Neural cell (in vitro differentiated cells): ENCODE measurements at regions not wholly inside any gene's neighbourhood (a gene's known extent, or its start where the extent isn't known, plus 50 kb on each side); places are given as distances from the start of the nearest gene placed in this dataset.

Experiments used
- H2AFZ ChIP-seq: fragments of 200-600, 300-800 bp; sonication (generic), shearing (Covaris generic); 2 replicates; pipeline ENCODE4 v1.6.0; 2014; ENCODE audit warnings: low read depth, mild to moderate bottlenecking, antibody characterized with exemption, low read length, moderate library complexity
- H3F3A ChIP-seq: fragments of 200-600 bp; shearing (Covaris generic); 2 replicates; pipeline ENCODE4 v1.6.1; 2016; ENCODE audit warnings: mild to moderate bottlenecking, moderate library complexity, mixed read lengths, antibody characterized with exemption, low read length; ENCODE audit not compliant: insufficient read depth, poor library complexity, severe bottlenecking
- H3K27ac ChIP-seq: fragments of 200-600, 300-800 bp; sonication (generic), shearing (Covaris generic); 2 replicates; pipeline ENCODE4 v1.5.1; 2014; ENCODE audit warnings: mild to moderate bottlenecking, low read length, moderate library complexity
- H3K27me3 ChIP-seq: fragments of 300-800, 200-600 bp; sonication (generic), shearing (Covaris generic); 2 replicates; pipeline ENCODE4 v1.6.0; 2014; ENCODE audit warnings: mild to moderate bottlenecking, low read depth, low read length, moderate library complexity; ENCODE audit not compliant: insufficient read depth
- H3K36me3 ChIP-seq: fragments of 300-800, 200-600 bp; sonication (generic), shearing (Covaris generic); 2 replicates; pipeline ENCODE4 v1.5.1; 2014; ENCODE audit warnings: mild to moderate bottlenecking, antibody characterized with exemption, low read length, moderate library complexity; ENCODE audit not compliant: insufficient read depth
- H3K4me2 ChIP-seq: fragments of 300-800, 200-600 bp; sonication (generic), shearing (Covaris generic); 2 replicates; pipeline ENCODE4 v1.6.0; 2014; ENCODE audit warnings: mild to moderate bottlenecking, low read length
- H3K4me3 ChIP-seq: fragments of 300-800, 200-600 bp; sonication (generic), shearing (Covaris generic); 2 replicates; pipeline ENCODE4 v1.5.1; 2014; ENCODE audit warnings: mild to moderate bottlenecking, low read length, moderate library complexity
- H3K79me2 ChIP-seq: fragments of 200-600 bp; shearing (Covaris generic); replicated peaks from 2 replicates; pipeline ENCODE4 v1.6.0; 2014; ENCODE audit warnings: mild to moderate bottlenecking, low read length, moderate library complexity; ENCODE audit not compliant: insufficient read depth
- H3K9ac ChIP-seq: fragments of 300-800, 200-600 bp; sonication (generic), shearing (Covaris generic); 2 replicates; pipeline ENCODE4 v1.6.1; 2016; ENCODE audit warnings: mild to moderate bottlenecking, low read length, mixed read lengths
- H3K9me2 ChIP-seq: fragments of 200-600 bp; shearing (Covaris generic); 2 replicates; pipeline ENCODE4 v1.6.1; 2016; ENCODE audit warnings: mild to moderate bottlenecking, low read length, mixed read lengths; ENCODE audit not compliant: insufficient read depth
- H3K9me3 ChIP-seq: fragments of 200-600, 300-800 bp; sonication (generic), shearing (Covaris generic); 2 replicates; pipeline ENCODE4 v1.6.1; 2016; ENCODE audit warnings: mild to moderate bottlenecking, mixed run types, low read length, moderate library complexity, mixed read lengths
- H4K20me1 ChIP-seq: fragments of 200-600 bp; shearing (Covaris generic); 2 replicates; pipeline ENCODE4 v1.6.1; 2016; ENCODE audit warnings: mild to moderate bottlenecking, mixed run types; ENCODE audit not compliant: insufficient read depth
- CTCF ChIP-seq: fragments of 450-650 bp; IDR thresholded peaks from 2 replicates; pipeline ENCODE4 v1.5.1; 2014; ENCODE audit warnings: antibody characterized with exemption, mild to moderate bottlenecking, moderate library complexity; ENCODE audit not compliant: poor library complexity, severe bottlenecking
- EP300 ChIP-seq: fragments of 450-650 bp; conservative IDR thresholded peaks from 2 replicates; pipeline ENCODE4 v1.6.1; 2014; ENCODE audit warnings: antibody characterized with exemption, mild to moderate bottlenecking, moderate library complexity; ENCODE audit not compliant: poor library complexity, severe bottlenecking
- EZH2 ChIP-seq: fragments of 200-600, 300-800 bp; shearing (Covaris generic), sonication (generic); IDR thresholded peaks from 2 replicates; pipeline ENCODE4 v1.6.1; 2014; ENCODE audit warnings: antibody characterized with exemption, low read length, borderline replicate concordance, mild to moderate bottlenecking; ENCODE audit not compliant: insufficient read depth, poor library complexity, severe bottlenecking
- MXI1 ChIP-seq: fragments of 450-650 bp; conservative IDR thresholded peaks from 2 replicates; pipeline ENCODE4 v1.6.1; 2014; ENCODE audit warnings: antibody characterized with exemption, mild to moderate bottlenecking; ENCODE audit not compliant: poor library complexity, severe bottlenecking
- POLR2AphosphoS5 ChIP-seq: IDR thresholded peaks from 2 replicates; pipeline ENCODE4 v1.6.1; 2012
- RAD21 ChIP-seq: fragments of 450-650 bp; conservative IDR thresholded peaks from 2 replicates; pipeline ENCODE4 v1.6.1; 2014; ENCODE audit warnings: antibody characterized with exemption, mild to moderate bottlenecking, moderate library complexity
- REST ChIP-seq: IDR thresholded peaks from 2 replicates; pipeline ENCODE4 v1.6.1; 2012; ENCODE audit warnings: borderline replicate concordance
- SMC3 ChIP-seq: fragments of 450-650 bp; conservative IDR thresholded peaks from 2 replicates; pipeline ENCODE4 v1.6.1; 2014; ENCODE audit warnings: antibody characterized with exemption, mild to moderate bottlenecking, moderate library complexity; ENCODE audit not compliant: poor library complexity
- TAF1 ChIP-seq: IDR thresholded peaks from 2 replicates; pipeline ENCODE4 v1.6.1; 2012; ENCODE audit warnings: low read depth

- no peak for TF ChIP-seq REST
These were observed 362.8 kb downstream of the FBXO15 start (continued) for GRCh38 chr18:73784853-73785252.

- TF ChIP-seq EZH2 (no peak), RAD21 (no peak), MXI1 (no peak), TAF1 (no peak), SMC3 (no peak), CTCF (no peak), REST (no peak), POLR2AphosphoS5 (no peak), EP300 (no peak)
These were observed 365.2 kb downstream of the FBXO15 start for GRCh38 chr18:73782405-73782804.

More at GRCh38 chr18:73782405-73782804, 365.2 kb downstream of the FBXO15 start:
- Histone ChIP-seq H3K4me2 (no peak overlapping the region), H3K4me3 (no peak overlapping the region), H4K20me1 (no peaks in the 10 kb centered on the region), H3K79me2 (no peaks in the 10 kb centered on the region), H3K27me3 (no peaks in the 10 kb centered on the region), H3K9me2 (no peaks in the 10 kb centered on the region), H3K36me3 (no peaks in the 10 kb centered on the region), H2AFZ (no peak overlapping the region), H3F3A (no peaks in the 10 kb centered on the region), H3K27ac (no peak overlapping the region), H3K9ac (no peak overlapping the region), H3K9me3 (no peaks in the 10 kb centered on the region)
